G401 (cell line): ENCODE measurements at regions not wholly inside any gene's neighbourhood (a gene's known extent, or its start where the extent isn't known, plus 50 kb on each side); places are given as distances from the start of the nearest gene placed in this dataset.
A peak's percentile ranks its signal among the peaks of the same experiment; 100 is the strongest.
"Not testable (repeated sequence)": the region's sequence is repeated elsewhere in the genome, so short reads cannot be mapped to it uniquely, and the experiment has no call there.

Experiments
- DNase-seq: peaks from one replicate; pipeline ENCODE4 v3.0.0-alpha.2; 2015; ENCODE audit warnings: low spot score
- in situ Hi-C: cut with HindIII; loops from 2 replicates; pipeline ENCODE4 v1.10.0; 2016; ENCODE audit warnings: low sequenced_read_pairs, mixed read lengths

GRCh38 chr12:13436182-13436581 is 239.7 kb downstream of the EMP1 start:
- in situ Hi-C loops, result no loop called here
- no peak for DNase-seq

DNA sequence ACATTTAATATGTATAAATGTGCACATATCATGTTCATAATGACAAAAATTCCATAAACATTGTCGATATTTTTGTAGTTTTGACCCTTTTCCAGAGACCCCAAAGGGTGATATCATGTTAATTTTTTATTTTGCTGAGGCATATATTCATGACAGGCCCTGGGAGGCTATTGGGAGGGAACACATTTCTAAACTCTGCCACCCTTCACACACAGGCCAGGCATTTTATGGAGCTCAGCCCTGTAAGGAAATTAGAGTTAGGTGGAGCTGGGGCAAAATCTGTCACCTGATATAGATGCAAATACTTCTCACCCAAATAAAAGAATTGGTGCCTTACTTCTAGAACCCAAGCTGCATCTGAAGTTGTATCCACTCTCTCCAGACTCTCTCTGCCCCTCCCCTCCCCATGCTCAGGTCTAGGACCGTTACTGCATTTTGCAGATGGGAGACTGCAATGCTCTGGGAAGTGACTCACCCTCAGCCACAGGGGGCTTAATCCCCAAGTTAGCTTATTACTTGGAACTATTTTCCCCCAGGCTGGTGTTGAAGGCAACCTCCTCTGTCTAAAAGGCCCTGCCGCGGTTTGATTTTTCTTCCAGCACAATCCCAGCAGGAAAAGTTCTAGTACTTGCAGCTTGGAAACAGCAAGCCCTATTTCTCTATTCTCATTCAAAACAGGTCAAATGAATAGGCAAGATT is 238.9 kb downstream of the EMP1 start:
- in situ Hi-C loops, result no loop called here
- DNase-seq, result no peak

DNA sequence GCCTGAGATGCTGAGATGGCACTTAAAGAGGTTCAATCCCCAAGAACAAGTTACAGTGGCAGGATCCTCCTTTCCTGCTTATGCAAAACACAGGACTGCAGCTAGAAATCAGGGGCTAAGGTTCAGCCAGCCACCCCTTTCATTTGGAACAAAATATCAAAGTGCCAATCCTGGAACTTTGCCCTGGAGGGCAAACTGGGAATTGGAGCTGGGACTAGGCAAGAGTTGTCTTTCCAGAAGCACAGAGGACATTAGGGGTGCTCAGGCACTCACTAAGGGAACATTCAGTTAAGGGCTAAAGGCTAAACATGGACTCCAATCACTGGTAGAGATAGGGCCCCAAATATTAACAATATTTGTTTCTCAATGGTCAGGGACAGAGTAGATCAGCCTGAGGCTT is 237.2 kb downstream of the EMP1 start:
- in situ Hi-C loops, result no loop called here
- no peak for DNase-seq

GRCh38 chr12:13431041-13431440 is 234.5 kb downstream of the EMP1 start:
- in situ Hi-C loops, result no loop called here
- DNase-seq, result no peak

DNA sequence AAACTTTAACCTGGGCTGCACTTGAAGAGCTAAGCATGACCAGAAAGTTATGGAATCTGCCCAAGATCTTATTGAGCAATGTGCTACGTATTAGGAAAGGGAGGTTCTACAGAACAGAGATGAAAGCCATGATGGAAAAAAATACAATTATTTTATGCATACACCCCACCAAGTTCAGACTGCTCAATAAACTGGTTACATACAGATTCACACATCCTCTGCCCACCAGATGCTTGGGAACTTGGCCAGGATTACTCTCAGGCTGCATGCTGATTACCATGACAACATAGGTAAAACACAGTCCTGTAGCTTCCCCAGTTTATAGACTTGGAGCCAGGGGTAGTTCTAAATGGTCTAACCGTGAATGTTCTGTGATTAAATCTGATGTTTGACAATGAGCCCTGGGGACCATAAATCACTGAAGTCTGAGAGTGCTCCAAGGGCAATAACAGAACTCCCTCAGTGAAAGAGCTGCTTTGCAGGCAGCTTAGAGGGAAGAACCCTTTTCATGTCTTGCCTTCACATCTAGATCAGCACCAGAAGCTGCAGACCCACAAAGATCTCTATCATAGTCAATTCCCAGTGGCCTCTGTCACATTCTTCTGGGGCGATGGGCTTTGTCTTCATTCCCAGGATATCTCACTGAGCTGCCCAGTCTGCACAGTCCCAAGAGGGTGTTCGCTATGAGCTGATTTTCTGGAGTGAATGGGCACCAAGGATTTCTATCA is 232.2 kb downstream of the EMP1 start:
- no peak for DNase-seq
- in situ Hi-C loops, result no loop called here

- DNase-seq, result no peak
- in situ Hi-C loops, result no loop called here
Observed at GRCh38 chr12:13425766-13426165, 229.2 kb downstream of the EMP1 start.

DNA sequence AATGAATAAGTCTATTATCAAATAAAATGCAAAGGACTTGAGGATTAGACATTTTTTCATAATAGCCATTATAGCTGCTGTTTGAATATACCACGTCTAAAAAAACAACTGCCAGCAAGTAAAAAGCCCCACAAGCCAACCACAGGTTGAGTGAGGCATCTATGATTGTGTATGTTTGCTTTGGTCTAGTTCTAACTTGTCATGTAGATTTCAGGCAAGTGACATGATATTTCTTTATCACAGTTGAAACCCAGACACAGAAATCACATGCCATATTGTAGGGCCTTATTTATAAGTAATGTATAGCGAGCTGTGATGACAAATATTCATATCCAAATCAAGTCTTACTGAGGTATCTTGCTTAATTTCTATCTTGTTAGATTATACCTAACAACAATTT is 225.8 kb downstream of the EMP1 start:
- DNase-seq, result no peak
- in situ Hi-C loops, result no loop called here

DNA sequence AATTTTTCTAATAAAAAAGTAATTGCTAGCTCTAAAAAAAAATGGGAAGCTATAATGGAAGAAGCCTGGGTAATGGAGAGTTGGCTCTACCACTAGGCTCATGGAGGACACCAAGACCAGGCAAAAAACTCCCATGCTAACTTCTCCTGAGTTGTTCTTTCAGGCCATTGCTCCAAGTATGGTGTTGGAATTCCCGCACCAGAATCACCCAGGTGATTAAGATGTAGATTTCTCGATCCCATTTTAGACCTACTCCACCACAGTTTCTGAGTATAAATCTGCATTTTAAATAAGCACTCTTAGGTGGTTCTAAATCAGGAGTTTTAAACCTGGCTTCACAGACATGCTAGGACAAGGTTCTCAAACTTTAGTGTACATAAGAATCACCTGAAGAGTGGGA is 221.0 kb downstream of the EMP1 start:
- DNase-seq, result no peak
- in situ Hi-C loops, result no loop called here

DNA sequence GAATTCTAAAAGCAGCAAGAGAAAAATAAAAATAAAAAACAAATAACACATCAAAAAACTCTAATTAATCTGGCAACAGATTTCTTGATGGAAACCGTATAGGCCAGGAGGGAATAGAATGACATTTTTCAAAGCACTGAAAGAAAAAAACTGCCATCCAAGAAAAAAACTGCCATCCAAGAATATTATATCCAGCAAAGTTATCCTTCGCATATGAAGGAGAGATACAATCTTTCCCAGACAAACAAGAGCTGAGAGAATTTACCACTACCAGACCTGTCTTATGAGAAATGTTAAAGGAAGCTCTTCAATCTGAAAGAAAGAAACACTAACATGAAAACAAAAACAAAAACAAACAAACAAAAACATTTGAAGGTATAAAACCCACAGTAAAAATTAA is 214.8 kb downstream of the EMP1 start:
- in situ Hi-C loops, result no loop called here

DNA sequence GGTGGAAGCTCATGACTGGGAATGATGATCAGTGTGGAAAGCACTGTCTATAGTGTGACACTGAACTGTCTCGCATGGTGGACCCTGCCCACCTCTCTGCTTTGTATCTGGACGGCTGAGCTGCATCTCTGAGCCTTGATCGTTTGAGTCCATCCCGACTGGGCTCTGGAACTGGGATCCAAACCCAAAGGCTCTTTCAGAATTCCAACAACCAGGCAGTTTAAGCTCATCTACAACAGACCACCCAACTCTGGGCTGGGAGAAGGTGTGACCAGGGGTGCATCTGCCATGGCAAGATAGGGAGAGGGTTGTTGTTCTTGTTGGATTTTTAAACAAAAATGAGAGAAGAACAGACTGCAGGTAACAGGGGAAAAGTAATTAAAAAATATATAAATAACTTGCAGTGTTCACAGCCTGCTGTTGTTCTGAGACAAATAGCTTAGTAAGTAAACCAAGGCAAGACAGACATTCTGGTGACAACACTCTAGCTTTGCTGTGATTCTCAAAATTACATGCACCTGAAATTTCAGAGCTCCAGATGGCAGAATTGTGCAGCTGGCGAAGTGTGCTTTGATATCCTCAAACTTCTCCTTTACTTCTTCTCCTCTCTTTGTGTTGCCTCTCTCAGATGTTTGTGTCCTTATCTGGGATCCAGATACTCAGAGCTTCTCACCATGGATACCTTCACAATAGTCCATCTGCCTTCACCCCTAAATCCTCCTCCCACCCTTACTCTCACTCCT is 209.6 kb downstream of the EMP1 start:
- DNase-seq, result no peak
- in situ Hi-C loops, result no loop called here

More for the DNA sequence above, 214.8 kb downstream of the EMP1 start:
- no peak for DNase-seq

DNA sequence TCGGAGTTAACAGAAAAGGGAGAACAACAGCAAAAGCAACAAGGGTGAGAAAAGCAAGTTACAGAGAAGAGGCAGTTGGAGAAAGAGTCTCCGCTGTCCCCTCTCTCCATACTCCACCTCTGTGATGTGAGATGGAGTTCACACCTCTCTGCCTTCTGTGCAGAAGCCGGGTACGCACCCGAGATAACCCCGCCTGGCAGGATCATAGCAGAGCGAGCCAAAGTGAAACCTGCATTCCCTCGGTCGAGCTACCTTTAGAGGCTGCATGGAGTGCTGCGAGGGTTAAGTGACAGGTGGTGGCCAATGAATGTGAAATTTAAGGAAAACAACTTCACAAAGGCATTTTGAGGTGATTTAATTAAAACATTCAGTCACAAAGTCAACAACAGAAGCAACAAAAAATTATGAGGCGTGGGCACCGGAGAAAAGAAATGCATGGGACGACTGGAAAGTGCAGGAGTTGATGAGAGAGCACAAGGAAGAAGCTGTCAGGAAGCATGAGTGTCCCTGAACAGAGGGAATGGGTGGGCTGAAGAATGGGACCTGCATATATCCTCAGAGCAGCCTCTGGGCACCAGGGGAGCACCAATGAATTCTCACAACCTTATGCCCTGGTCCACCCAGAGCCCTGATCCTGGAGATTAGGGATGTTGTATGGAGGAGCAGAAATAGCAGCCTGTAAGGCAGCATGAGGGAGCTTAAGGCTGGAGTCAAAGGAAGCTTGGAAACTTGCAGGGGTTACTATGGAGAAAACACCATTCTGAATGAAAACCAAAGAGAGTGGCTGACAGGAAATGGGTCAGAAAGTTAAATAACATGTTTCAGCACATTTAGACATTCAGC is 208.3 kb downstream of the EMP1 start:
- in situ Hi-C loops, result no loop called here
- no peak for DNase-seq

GRCh38 chr12:13404111-13404628 is 207.6 kb downstream of the EMP1 start:
- in situ Hi-C loops, result no loop called here
- DNase-seq, result no peak

DNA sequence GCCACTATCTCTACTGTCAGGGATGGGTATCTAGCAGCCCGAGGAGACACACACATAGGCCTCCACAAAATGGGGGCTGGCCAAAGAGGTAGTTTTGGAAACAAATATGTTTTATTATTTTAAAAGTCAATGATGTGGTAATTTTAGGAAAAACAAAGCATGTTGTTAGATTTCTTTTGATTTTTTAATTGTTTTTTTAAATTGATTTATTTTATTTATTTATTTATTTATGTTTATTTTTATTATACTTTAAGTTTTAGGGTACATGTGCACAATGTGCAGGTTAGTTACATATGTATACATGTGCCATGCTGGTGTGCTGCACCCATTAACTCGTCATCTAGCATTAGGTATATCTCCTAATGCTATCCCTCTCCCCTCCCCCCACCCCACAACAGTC is 194.8 kb downstream of the EMP1 start:
- DNase-seq, in situ Hi-C loops: not testable (repeated sequence)

- in situ Hi-C loops, result no loop called here
- no peak for DNase-seq
Observed at GRCh38 chr12:13390918-13391317, 194.4 kb downstream of the EMP1 start.

DNA sequence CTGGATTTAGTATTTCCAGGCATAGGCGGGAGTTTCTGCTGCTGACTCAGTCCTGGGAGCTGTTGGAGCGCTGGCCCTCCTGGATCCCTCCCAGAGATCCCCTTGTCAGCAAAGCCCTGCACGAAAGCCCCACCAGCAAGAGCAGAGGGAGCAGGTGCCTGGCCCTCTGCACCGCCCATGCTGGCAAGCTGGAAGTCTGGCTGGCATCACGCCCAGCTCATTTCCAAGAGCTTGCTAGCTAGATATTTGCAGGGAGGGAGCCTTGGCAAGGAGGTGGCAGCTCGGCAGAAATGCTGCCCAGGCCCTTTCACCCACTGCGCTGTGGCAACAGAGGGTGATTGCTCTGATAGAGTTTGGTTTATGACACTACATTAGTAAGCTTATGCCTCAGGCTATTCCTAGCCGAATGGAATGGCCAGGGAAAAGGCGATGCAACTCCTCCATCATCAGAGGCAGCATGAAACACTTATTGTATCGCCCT is 193.9 kb downstream of the EMP1 start:
- in situ Hi-C loops, result no loop called here
- DNase-seq, result peak; percentile 96

GRCh38 chr12:13387101-13387500 is 190.6 kb downstream of the EMP1 start:
- in situ Hi-C loops, result no loop called here
- no peak for DNase-seq

DNA sequence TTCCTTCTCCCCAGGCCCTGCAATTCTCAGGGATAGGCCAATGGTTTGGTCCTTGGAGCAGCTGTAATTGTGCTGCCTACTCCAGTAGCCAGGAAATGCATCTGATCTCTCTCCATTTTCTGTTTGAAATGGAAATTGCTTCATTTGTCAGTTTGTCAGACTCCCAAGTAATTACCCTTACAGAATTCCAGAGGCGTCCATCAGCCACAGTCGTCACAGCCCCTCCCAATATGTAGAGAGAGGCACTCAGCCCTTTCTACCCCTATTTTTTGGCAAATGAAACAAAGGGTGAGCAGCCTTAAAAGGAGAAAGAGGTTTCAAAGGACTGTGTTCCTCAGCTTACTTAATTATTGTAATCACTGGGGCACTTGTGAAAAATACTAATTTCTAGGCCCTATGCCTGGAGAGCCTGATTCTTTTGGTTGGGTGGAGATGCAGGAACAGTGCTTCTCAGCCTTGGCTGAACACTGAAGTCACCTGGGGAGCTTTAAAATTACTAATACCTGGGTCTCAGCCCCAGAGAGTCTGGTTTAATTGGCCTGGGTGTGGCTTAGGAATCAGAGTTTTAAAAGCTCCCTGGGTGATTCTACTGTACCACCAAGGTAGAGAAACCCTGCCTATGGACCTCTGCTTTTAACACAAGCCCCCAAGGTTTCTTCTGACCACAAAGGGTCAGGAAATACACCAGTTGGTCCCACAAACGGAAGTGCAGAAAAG is 190.0 kb downstream of the EMP1 start:
- in situ Hi-C loops, result no loop called here
- no peak for DNase-seq

- DNase-seq, result no peak
- in situ Hi-C loops, result no loop called here
Observed at GRCh38 chr12:13383379-13383778, 186.9 kb downstream of the EMP1 start.

DNA sequence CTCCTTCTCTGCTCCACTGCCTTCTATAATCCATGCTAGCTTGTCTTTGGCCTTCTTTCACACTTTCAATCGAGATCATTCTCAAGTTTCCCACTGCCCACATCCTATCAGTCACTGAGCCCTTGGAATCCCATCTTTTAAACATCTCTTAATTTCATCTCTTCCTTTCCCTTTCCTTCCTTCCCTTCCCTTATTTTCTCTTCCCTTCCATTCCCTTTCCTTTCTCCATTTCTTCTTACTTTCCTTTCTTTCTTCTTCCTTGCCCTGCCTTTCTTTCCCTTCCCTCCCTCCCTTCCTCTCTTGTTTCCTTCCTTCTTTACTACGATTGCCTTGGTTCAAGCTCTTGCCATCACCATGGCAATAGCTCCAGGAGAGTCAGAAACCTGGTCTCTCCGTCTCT is 183.8 kb downstream of the EMP1 start:
- in situ Hi-C loops, result no loop called here
- no peak for DNase-seq
